Activated T-cell treated with anti-CD3 and anti-CD28 coated beads for 24 hours (primary cell): ENCODE measurements at regions not wholly inside any gene's neighbourhood (a gene's known extent, or its start where the extent isn't known, plus 50 kb on each side); places are given as distances from the start of the nearest gene placed in this dataset.

Experiments used
- DNase-seq: peaks from one replicate; pipeline ENCODE4 v3.0.0-alpha.2; 2020; ENCODE audit warnings: low read depth

- DNase-seq, result no peak
These were observed 177.4 kb upstream of the NRIP1 start for GRCh38 chr21:15241997-15242736.

GRCh38 chr21:15242906-15243305 lies 178.1 kb upstream of the NRIP1 start:
- DNase-seq, result no peak

DNA sequence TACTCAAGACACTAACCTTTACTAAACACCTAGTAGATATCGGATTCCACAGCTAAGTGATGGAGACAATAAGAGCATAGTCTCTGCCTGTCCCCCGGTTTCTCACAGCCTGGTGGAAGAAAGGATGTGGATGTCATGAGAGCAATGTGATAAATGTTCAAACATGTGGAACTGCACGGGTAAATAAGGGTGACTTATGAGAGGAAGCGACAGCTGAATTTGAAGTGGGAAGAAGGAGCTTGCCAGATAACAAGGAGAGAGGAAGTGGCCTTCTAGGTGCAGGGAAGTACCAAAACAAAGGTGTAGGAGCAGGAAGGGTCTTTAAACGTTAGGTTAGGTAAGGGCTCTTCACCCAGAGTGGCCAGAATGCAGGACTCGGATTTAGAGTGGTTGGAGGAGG lies 178.6 kb upstream of the NRIP1 start:
- DNase-seq, result no peak

DNA sequence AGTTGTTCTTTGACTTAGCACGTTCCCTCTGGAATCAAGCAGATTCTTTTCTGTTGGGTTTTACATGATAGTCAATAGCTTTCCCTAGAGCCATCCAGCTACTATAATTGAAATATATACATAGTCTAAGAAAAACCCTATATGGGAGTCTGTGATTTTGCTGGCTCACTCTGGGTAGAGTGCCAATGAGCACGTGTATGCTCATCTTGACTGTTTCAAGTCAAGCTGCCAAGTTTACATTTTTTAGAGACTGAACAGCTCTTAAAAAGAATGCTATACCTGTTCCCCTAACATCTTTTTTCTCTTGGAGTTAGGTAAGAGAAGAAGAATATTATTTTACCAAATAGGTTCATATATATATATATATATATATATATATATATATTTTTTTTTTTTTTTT lies 182.8 kb upstream of the NRIP1 start:
- no peak for DNase-seq

DNA sequence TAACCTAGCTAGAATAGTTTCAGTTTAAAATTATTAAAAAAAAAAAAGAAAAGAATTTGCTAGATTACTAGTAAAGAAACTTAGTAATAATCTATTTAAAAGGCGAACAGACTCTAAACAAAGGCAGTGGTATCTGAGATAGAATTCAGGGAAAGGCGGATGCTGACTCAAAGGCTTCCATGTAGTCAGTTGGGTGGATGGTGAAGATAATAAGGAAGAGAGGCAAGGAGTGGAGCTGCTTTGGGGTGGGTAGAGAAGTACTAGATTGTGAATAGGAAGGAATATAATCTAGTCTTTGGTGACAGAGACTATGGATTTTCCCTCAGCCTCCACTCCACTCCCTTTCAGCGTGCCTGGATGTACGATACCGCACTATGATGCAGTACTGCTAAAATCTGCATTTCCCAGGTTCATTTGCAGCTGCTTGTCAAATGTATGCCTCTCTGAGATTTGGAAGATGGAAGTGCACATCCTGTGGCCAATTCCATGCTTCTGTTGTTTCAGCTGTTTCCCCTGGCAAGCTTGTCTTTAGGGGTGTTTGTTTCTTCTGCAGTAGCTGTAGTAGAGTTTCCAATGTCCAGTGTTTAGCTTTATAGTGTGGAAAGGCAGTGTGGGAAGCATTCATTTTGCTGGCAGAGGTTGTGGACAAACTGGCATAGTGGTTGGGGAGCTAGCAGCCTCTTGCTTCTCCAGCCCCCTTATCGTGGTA lies 184.6 kb upstream of the NRIP1 start:
- DNase-seq, result no peak

GRCh38 chr21:15250384-15250783 lies 185.6 kb upstream of the NRIP1 start:
- no peak for DNase-seq

GRCh38 chr21:15252431-15252830 lies 187.6 kb upstream of the NRIP1 start:
- no peak for DNase-seq

- DNase-seq, result no peak
These were observed 189.3 kb upstream of the NRIP1 start for GRCh38 chr21:15254111-15254510.

GRCh38 chr21:15255261-15255660 lies 190.5 kb upstream of the NRIP1 start:
- DNase-seq, result no peak

DNA sequence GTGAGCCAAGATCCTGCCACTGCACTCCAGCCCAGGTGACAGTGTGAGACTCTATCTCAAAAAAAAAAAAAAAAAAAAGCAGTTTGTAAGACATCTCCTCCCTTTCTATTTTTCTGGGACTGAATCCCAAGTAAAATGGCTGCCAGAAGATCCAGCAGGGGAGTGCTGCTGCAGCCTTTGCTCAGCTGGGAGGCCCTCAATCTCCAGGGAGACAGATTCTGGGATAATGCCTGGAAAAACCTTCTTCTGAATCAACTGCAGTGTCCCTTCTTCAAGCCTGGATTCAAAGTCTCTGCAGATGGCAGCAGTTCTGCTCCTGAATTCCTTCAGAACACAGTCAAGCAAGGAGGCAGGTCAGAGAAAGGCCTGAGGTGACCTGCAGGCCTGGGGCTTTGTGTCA lies 191.0 kb upstream of the NRIP1 start:
- DNase-seq, result no peak

GRCh38 chr21:15256996-15257395 lies 192.2 kb upstream of the NRIP1 start:
- DNase-seq, result no peak

DNA sequence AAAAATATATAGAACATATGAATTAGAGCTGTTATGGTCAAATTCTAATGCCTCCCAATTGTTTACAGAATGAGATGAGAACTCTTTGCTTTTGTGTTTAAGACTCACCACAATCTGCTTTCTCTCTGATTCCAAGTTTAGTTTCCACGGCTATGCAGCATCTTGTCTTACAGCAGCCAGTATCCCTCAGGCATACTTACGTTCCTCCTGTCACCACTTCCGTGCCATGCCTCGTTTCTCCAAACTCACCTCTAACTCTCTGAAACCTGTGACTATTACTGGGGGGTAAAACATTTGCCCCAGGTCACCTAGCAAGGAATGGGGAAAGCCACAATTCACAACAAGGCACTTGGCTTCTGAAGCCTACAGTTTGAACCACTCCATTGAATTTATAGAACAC lies 192.8 kb upstream of the NRIP1 start:
- DNase-seq, result no peak

- DNase-seq, result no peak
These were observed 195.0 kb upstream of the NRIP1 start for GRCh38 chr21:15259824-15260223.

GRCh38 chr21:15260604-15261003 lies 195.8 kb upstream of the NRIP1 start:
- DNase-seq, result no peak

DNA sequence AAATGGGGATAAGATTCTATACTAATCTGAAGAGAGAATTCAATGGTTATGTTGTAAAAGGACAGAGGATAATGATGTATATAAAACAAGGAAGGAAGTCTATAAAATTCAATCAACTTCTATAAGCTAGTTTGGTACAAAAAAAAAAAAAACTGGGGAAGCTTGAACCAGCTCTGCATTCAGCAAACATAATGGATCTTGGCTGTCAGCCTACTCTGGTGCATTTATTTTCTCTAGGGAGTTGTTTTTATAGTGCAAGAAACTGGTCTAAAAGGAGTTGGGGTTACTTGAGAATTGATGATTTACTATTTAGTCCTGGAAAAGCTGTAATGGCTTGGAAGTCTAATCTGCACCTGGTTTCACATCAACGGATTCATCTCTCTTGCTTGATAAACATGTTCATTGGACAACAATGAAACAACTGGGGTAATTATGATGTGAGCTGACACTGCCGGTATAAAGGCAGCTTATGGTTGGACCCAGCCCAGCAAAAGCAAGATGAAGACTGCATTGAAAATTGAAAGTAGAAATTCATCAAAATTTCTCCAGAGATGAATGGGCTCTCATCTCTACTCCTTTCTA lies 199.4 kb upstream of the NRIP1 start:
- no peak for DNase-seq

DNA sequence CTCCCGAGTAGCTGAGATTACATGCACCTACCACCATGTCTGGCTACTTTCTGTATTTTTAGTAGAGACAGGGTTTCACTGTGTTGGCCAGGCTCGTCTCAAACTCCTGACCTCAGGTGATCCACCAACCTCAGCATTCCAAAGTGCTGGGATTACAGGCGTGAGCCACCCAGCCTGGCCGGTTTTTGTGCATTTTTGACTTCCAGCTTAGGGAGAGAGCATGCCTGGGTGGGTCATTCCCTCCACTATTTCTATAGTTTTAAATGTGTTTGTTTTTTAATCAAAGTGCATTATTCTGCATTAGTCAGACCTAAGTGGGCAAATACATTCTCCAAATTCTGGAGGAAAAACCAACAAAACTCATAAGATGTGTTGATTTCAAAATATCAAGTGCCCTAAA lies 207.4 kb upstream of the NRIP1 start:
- DNase-seq, result no peak

DNA sequence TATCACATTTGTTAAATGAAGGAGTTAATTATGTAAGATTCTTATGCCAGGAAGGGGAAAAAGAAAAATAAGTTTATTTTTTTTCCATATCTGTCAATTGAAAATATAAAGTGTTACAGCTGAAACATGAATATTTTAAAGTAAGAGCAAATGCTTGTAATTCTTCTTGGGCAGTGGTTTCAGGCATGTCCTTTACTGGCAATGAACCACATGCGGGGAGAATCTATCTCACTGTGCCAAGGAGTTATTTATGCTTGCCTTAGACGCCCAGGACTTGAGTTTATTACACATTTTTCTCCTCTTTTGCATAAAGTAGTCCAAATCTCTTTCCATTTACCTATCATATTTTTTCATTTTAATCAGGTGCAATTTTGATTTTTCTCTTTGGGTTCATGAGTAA lies 207.8 kb upstream of the NRIP1 start:
- no peak for DNase-seq

DNA sequence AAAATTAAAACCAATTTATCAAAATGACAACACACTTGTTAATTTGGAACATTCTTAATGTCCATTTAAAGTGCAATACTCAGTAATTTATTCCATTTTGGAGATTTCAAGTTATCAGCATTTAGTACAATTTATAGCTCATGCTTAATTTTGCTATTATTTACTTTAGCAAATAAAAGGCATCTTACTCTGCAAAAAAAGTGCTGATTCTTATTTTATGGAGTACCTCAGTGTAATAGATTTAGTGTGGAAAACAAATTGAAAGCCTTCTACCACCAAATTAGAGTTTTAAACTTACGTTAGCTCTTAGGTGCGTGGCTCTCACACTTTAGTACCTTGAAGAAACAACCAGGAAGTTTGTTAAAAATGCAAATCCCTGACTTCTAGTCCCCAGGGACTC lies 208.4 kb upstream of the NRIP1 start:
- DNase-seq, result no peak

DNA sequence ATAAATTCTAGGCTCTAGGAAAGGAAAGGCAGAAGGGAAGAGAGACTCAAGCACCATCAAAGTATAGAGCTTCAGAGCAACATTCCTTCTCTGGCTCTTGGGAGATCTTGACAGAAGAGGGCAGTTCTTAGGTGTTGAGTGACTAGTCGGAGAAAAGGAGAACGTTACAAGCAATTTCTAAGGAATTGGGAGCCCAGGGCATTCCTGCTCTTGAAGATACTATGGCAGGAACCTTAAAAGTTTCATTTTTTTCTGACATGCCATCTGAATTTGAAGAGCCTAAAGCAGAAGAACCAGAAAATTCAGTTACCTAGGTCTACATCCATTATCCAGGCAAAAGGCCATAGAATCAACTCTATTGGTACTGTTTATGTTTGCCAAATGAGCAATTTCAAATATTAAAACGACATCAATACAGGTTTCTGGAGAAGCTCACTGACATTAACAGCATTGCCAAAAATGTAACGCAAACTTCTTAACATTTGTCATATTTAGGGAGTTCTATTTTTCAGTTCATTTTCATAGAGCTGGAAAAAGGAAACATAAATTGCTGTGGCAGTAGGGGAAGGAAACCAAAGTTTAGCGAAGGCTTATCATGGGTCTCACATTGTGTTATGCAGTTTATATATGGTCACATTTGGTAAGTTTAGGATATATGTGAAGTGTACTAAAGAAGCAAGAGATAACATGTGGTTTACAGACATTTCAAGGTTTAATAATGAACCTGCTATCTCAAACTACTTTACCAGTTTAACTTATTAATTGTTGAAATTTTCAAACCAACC lies 210.1 kb upstream of the NRIP1 start:
- DNase-seq, result no peak

DNA sequence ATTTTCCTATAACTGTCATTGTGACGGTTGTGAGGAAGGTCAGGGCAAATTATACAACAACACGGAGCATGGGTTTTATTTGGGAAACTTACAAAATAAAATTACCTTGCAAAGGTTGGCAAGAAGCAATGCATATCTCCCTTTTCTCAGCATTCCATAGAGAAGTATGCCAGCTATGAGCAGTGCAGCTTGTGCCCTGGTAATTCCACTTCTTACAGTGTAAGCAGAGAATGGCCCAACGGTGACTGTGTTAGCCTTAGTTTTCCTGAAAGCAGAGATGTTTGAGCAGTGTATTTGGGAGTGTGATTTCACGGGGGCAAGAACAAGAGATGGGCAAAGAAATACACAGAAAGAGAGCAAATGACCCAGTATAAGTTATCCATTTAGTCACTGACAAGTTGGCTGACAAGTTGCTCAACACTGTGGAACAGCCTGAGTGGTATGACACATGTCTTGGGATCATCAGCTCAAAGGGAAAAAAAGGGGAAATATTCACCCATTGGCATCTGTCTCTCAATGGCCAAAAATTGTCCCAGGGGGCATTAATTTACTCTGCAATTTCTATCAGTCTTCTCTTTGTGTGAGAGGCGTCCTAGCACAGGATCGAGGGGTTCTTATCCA lies 210.9 kb upstream of the NRIP1 start:
- DNase-seq, result no peak

DNA sequence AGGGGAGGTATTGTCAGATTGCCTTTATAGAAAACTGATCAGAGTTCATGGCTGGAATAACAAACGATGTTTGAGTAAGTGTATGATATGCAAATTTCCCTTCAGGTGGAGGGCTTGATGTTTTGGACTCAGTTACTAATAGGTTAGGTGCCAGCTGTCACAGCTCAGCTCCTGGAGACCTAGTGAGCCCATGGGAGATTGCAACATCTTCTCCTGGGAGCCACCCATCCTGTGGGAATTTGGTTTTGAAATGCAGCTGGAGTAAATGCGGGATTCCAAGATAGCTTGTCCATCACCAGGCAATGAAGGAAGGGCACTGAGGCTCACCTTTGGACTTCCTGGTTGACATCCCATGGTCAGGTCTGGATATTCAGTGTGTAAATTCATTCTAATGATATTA lies 211.4 kb upstream of the NRIP1 start:
- no peak for DNase-seq

GRCh38 chr21:15277466-15277865 lies 212.7 kb upstream of the NRIP1 start:
- no peak for DNase-seq
